Loucy (cell line): ENCODE measurements at regions not wholly inside any gene's neighbourhood (a gene's known extent, or its start where the extent isn't known, plus 50 kb on each side); places are given as distances from the start of the nearest gene placed in this dataset.

ENCODE experiments used
- EZH2phosphoT487 ChIP-seq: fragments of 200-600 bp; IDR thresholded peaks from 2 replicates; pipeline ENCODE4 v1.6.1; 2018; ENCODE audit warnings: antibody characterized with exemption, mild to moderate bottlenecking, moderate library complexity, borderline replicate concordance
- TF ChIP-seq, protein P1 (sequence below): fragments of 200-600 bp; sonication (generic); conservative IDR thresholded peaks from 2 replicates; pipeline ENCODE4 v1.5.1; 2014; ENCODE audit warnings: mild to moderate bottlenecking, antibody characterized with exemption, low read length

DNA sequence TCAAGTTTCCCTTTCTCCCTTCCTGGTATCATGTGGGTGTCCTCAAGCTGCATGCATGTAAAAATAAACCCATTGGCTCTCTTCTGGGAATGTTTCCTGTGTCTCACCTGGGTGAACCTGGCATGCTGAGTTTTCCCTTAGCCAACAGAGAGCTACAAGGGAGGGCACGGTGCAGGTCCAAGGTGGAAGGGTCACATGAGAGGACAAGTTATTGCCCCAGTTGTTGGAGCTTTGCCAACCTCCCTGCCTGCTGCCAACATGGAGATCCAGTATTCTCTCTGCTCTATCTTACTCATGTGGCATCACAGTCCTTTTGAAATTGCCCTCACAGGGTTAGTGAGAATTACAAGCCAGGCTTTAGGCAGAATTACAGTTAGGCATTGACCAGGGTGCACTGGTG is 196.1 kb upstream of the GYPA start:
- TF ChIP-seq, protein P1, sequence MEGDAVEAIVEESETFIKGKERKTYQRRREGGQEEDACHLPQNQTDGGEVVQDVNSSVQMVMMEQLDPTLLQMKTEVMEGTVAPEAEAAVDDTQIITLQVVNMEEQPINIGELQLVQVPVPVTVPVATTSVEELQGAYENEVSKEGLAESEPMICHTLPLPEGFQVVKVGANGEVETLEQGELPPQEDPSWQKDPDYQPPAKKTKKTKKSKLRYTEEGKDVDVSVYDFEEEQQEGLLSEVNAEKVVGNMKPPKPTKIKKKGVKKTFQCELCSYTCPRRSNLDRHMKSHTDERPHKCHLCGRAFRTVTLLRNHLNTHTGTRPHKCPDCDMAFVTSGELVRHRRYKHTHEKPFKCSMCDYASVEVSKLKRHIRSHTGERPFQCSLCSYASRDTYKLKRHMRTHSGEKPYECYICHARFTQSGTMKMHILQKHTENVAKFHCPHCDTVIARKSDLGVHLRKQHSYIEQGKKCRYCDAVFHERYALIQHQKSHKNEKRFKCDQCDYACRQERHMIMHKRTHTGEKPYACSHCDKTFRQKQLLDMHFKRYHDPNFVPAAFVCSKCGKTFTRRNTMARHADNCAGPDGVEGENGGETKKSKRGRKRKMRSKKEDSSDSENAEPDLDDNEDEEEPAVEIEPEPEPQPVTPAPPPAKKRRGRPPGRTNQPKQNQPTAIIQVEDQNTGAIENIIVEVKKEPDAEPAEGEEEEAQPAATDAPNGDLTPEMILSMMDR, result no peak
- no peak for TF ChIP-seq EZH2phosphoT487
